Left ventricle myocardium superior (tissue), 1 donor: ENCODE measurements at regions not wholly inside any gene's neighbourhood (a gene's known extent, or its start where the extent isn't known, plus 50 kb on each side); places are given as distances from the start of the nearest gene placed in this dataset.

Experiments used
- ATAC-seq: fragments of 200-7000 bp; cut with Tn5 transposase; one replicate; pipeline ENCODE4 v1.9.1; 2020; ENCODE audit warnings: mild to moderate bottlenecking, moderate library complexity
- DNase-seq: peaks from one replicate; pipeline ENCODE4 v3.0.0-alpha.2; 2020
- intact Hi-C: fragments of 100-400 bp; cut with micrococcal nuclease; formaldehyde crosslinking; loops from one replicate; pipeline ENCODE4 v1.11.0; 2022
- donor health status: DM: no; HTN: yes; CAD: no; lungs with severe emphysema.

GRCh38 chr5:110177729-110178128 lies 488.0 kb downstream of the MAN2A1 start:
- intact Hi-C loops = no loop called here
- DNase-seq (no peak), ATAC-seq (no peak)

GRCh38 chr5:110179321-110179720 lies 489.6 kb downstream of the MAN2A1 start:
- intact Hi-C loops = no loop called here
- ATAC-seq (no peak), DNase-seq (no peak)

- no peak for ATAC-seq
- intact Hi-C loops = no loop called here
- DNase-seq = no peak
Measured at GRCh38 chr5:110194191-110194590, 504.5 kb downstream of the MAN2A1 start.

GRCh38 chr5:110195288-110195687 lies 505.6 kb downstream of the MAN2A1 start:
- intact Hi-C loops = no loop called here
- ATAC-seq = no peak
- DNase-seq = no peak

- DNase-seq (no peak), ATAC-seq (no peak)
- intact Hi-C loops = no loop called here
Measured at GRCh38 chr5:110201791-110202190, 512.1 kb downstream of the MAN2A1 start.

GRCh38 chr5:110203661-110204060 lies 513.9 kb downstream of the MAN2A1 start:
- ATAC-seq (no peak), DNase-seq (no peak)
- intact Hi-C loops = no loop called here

- no peak for ATAC-seq
- no peak for DNase-seq
- intact Hi-C loops = no loop called here
Measured at GRCh38 chr5:110209401-110209800, 517.1 kb downstream of the TMEM232 start.

- intact Hi-C loops = no loop called here
- no peak for DNase-seq
Measured at GRCh38 chr5:110218981-110219380, 507.5 kb downstream of the TMEM232 start.

GRCh38 chr5:110219769-110220168 lies 506.7 kb downstream of the TMEM232 start:
- ATAC-seq (no peak), DNase-seq (no peak)
- intact Hi-C loops = no loop called here

More at GRCh38 chr5:110218981-110219380, 507.5 kb downstream of the TMEM232 start:
- ATAC-seq = no peak

GRCh38 chr5:110221036-110221435 lies 505.4 kb downstream of the TMEM232 start:
- no peak for ATAC-seq
- intact Hi-C loops = no loop called here

GRCh38 chr5:110224050-110224449 lies 502.4 kb downstream of the TMEM232 start:
- no peak for ATAC-seq
- intact Hi-C loops = no loop called here
- no peak for DNase-seq

More at GRCh38 chr5:110221036-110221435, 505.4 kb downstream of the TMEM232 start:
- DNase-seq = no peak

- DNase-seq (no peak), ATAC-seq (no peak)
- intact Hi-C loops = no loop called here
Measured at GRCh38 chr5:110225949-110226348, 500.5 kb downstream of the TMEM232 start.

- intact Hi-C loops = no loop called here
- ATAC-seq (no peak), DNase-seq (no peak)
Measured at GRCh38 chr5:110239786-110240185, 486.7 kb downstream of the TMEM232 start.

GRCh38 chr5:110242950-110243349 lies 483.5 kb downstream of the TMEM232 start:
- DNase-seq (no peak), ATAC-seq (no peak)
- intact Hi-C loops = no loop called here

GRCh38 chr5:110248921-110249320 lies 477.6 kb downstream of the TMEM232 start:
- intact Hi-C loops = no loop called here
- ATAC-seq = no peak
- DNase-seq = no peak

GRCh38 chr5:110250355-110250754 lies 476.1 kb downstream of the TMEM232 start:
- intact Hi-C loops = no loop called here
- no peak for ATAC-seq

GRCh38 chr5:110250755-110251154 lies 475.7 kb downstream of the TMEM232 start:
- intact Hi-C loops = no loop called here
- no peak for DNase-seq
- ATAC-seq = no peak

More at GRCh38 chr5:110250355-110250754, 476.1 kb downstream of the TMEM232 start:
- no peak for DNase-seq

GRCh38 chr5:110251366-110251765 lies 475.1 kb downstream of the TMEM232 start:
- no peak for DNase-seq
- intact Hi-C loops = no loop called here
- no peak for ATAC-seq

- intact Hi-C loops = no loop called here
- ATAC-seq (no peak), DNase-seq (no peak)
Measured at GRCh38 chr5:110255194-110255593, 471.3 kb downstream of the TMEM232 start.

- ATAC-seq = no peak
- no peak for DNase-seq
- intact Hi-C loops = no loop called here
Measured at GRCh38 chr5:110256298-110256697, 470.2 kb downstream of the TMEM232 start.

GRCh38 chr5:110257971-110258370 lies 468.5 kb downstream of the TMEM232 start:
- DNase-seq (no peak), ATAC-seq (no peak)
- intact Hi-C loops = no loop called here
